ENCODE measurements at regions not wholly inside any gene's neighbourhood (a gene's known extent, or its start where the extent isn't known, plus 50 kb on each side); places are given as distances from the start of the nearest gene placed in this dataset.

GRCh38 chr13:95451656-95452055 is 100.9 kb upstream of the CLDN10 start:
- POLR2A ChIA-PET (ENCODE audit: partially characterized antibody), result no interaction called here
- Histone ChIP-seq H2BK5ac (ENCODE audit: low read depth, low read length) (no peak overlapping the region), H3K79me1 (ENCODE audit: low read depth, low read length) (no peaks in the 10 kb centered on the region), H2BK12ac (ENCODE audit: low read depth, low read length) (no peak overlapping the region), H3K36me3 (ENCODE audit: control insufficient read depth in 2 of 4, insufficient read depth in 4 of 4, low read length in 3 of 4) (no peaks in the 10 kb centered on the region), H3K27ac (ENCODE audit: low read depth, low read length) (no peak overlapping the region), H3K27me3 (replicated peaks in 1 of 4; ENCODE audit: control insufficient read depth in 3 of 4, extremely low read depth in 1 of 4, insufficient read depth in 3 of 4, low read length in 3 of 4) (no peaks in the 10 kb centered on the region), H3K56ac (replicated peaks; ENCODE audit: insufficient read length, low read depth, low read length) (no peak overlapping the region), H2BK120ac (replicated peaks; ENCODE audit: low read depth, low read length) (no peak overlapping the region), H4K20me1 (replicated peaks in 1 of 2; ENCODE audit: control insufficient read depth in 1 of 2, insufficient read depth in 2 of 2, low read length in 2 of 2) (no peaks in the 10 kb centered on the region), H4K5ac (ENCODE audit: insufficient read length, low read depth, low read length) (no peak overlapping the region), H2AK5ac (ENCODE audit: low read depth, low read length) (no peak overlapping the region), H3K14ac (ENCODE audit: insufficient read length) (no peak overlapping the region), H3K4me1 (replicated peaks in 1 of 4; ENCODE audit: control insufficient read depth in 3 of 4, insufficient read depth in 4 of 4, low read length in 3 of 4) (peaks cover 4 to 10% (median 4%) of the 10 kb centered on the region in 4 experiments; a peak in 6 of 7 replicates), H3K9me3 (ENCODE audit: insufficient read depth in 2 of 2, low read depth in 1 of 2, low read length in 1 of 2) (no peaks in the 10 kb centered on the region), H3K23me2 (ENCODE audit: low read depth, low read length) (peaks cover 2% of the 10 kb centered on the region), H2BK20ac (ENCODE audit: low read length) (no peak overlapping the region), H4K91ac (replicated peaks; ENCODE audit: insufficient read length, low read length) (no peak overlapping the region), H3K4me3 (ENCODE audit: extremely low read depth in 1 of 4, insufficient read depth in 2 of 4, low read depth in 3 of 4, low read length in 4 of 4) (no peak overlapping the region), H3K23ac (ENCODE audit: insufficient read length) (no peak overlapping the region), H2AFZ (ENCODE audit: low read length) (no peak overlapping the region), H3K9ac (replicated peaks in 1 of 4; ENCODE audit: extremely low read depth in 1 of 4, low read depth in 3 of 4, low read length in 3 of 4) (no peak overlapping the region), H3K4ac (replicated peaks; ENCODE audit: insufficient read length, low read depth, low read length) (no peak overlapping the region), H3K79me2 (ENCODE audit: control insufficient read depth in 1 of 2, insufficient read depth in 2 of 2, low read length in 2 of 2) (no peaks in the 10 kb centered on the region), H2BK15ac (ENCODE audit: low read length) (no peak overlapping the region), H4K8ac (ENCODE audit: extremely low read depth, insufficient read depth, low read length) (no peak overlapping the region), H3K4me2 (ENCODE audit: insufficient read depth in 1 of 2, low read depth in 2 of 2, low read length in 2 of 2) (no peak overlapping the region), H3K18ac (ENCODE audit: extremely low read depth, low read length) (no peak overlapping the region)
- DNase-seq (ENCODE audit: low read depth in 1 of 2, low spot score in 2 of 2) (no peak), FAIRE-seq (no peak)
- WGBS, 2 experiments (ENCODE audit: extremely low coverage in 1 of 2, insufficient coverage in 1 of 2, insufficient read length in 1 of 2, insufficient replicate concordance in 2 of 2, low coverage in 1 of 2, low lambda C conversion rate in 2 of 2, missing lambda C conversion rate in 1 of 2), result 91% methylated on average over 2 of the region's 2 CpGs; no CpG with 5 or more reads in 1 of the 2 experiments
- CTCF ChIA-PET (ENCODE audit: partially characterized antibody), result interaction anchor here (0.6 to 5.6 kb wide), 4 partner anchors 25 to 382 kb away, joined by 3 to 19 read pairs (median 6); no protein-coding TSS in a partner anchor
- TF ChIP-seq EGR1 (IDR thresholded peaks at IDR 0.05; ENCODE audit: borderline replicate concordance, low read depth, low read length) (no peak), NRF1 (IDR thresholded peaks at IDR 0.05; ENCODE audit: low read depth, low read length) (no peak), CREB1 (IDR thresholded peaks at IDR 0.05) (no peak), TAF7 (optimal IDR thresholded peaks at IDR 0.05; ENCODE audit: borderline replicate concordance, low read depth, low read length) (no peak), YY1 (IDR thresholded peaks at IDR 0.05; ENCODE audit: low read depth, low read length) (no peak), HDAC6 (IDR thresholded peaks at IDR 0.05; ENCODE audit: low read depth, low read length) (no peak), USF2 (IDR thresholded peaks at IDR 0.05; ENCODE audit: low read length) (no peak), JUN (IDR thresholded peaks at IDR 0.05; ENCODE audit: low read depth, low read length) (no peak), GTF2F1 (IDR thresholded peaks at IDR 0.05; ENCODE audit: borderline replicate concordance, low read depth, low read length) (no peak), RAD21 (IDR thresholded peaks at IDR 0.05 in 1 of 2, conservative IDR thresholded peaks at IDR 0.05 in 1 of 2; ENCODE audit: low read depth in 2 of 2, low read length in 2 of 2) (no peak), CTCF (IDR thresholded peaks at IDR 0.05; ENCODE audit: control extremely low read depth in 1 of 3, insufficient read depth in 1 of 3, low read depth in 1 of 3, low read length in 3 of 3) (no peak)

Data from H1 (cell line).